ENCODE measurements at regions not wholly inside any gene's neighbourhood (a gene's known extent, or its start where the extent isn't known, plus 50 kb on each side); places are given as distances from the start of the nearest gene placed in this dataset.

GRCh38 chr3:141686466-141687291 is 51.4 kb upstream of the RNF7 start:
- TF ChIP-seq TAF1 (conservative IDR thresholded peaks at IDR 0.05), result no peak
- peak; percentile 42 for TF ChIP-seq ATF3 (IDR thresholded peaks at IDR 0.05)
- TF ChIP-seq RAD21 (IDR thresholded peaks at IDR 0.05), result peak; percentile 35 to 48
- no peak for TF ChIP-seq CTCF (IDR thresholded peaks at IDR 0.05; ENCODE audit: low read depth, low read length, missing input control)

All from liver (tissue), 3 donors.